ENCODE measurements at regions not wholly inside any gene's neighbourhood (a gene's known extent, or its start where the extent isn't known, plus 50 kb on each side); places are given as distances from the start of the nearest gene placed in this dataset.

DNA sequence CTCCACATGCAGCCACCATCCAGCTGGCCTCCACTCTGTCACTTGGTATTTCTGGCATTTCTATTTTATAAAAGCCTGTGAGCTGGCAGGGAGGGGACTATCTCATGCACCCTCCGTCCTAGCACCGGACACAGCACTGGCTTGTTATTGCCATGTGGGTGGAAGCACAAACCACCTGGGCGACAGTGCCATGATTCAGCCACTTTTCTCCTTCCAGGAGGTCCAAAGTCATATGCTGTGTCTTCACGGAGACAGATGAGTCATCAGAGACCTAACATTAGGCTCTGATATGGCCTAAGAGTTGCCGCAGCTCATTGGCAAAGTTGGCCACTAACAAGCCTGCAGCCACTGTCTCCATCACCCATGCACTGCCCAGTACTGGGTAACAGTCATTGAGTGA is 1123.0 kb downstream of the VRK1 start:
- Mint-ChIP-seq H3K4me1 (no peaks in the 10 kb centered on the region), H3K36me3 (no peaks in the 10 kb centered on the region)

GRCh38 chr14:97921296-97921695 is 1124.1 kb downstream of the VRK1 start:
- Mint-ChIP-seq H3K4me1 (no peaks in the 10 kb centered on the region), H3K27me3 (no peaks in the 10 kb centered on the region), H3K9me3 (peaks cover 13% of the 10 kb centered on the region), H3K36me3 (no peaks in the 10 kb centered on the region), H3K4me3 (no peak overlapping the region), H3K27ac (no peak overlapping the region)
- ATAC-seq: no peak

More for the DNA sequence above, 1123.0 kb downstream of the VRK1 start:
- Mint-ChIP-seq H3K27me3 (no peaks in the 10 kb centered on the region), H3K9me3 (peaks cover 8% of the 10 kb centered on the region), H3K27ac (no peak overlapping the region), H3K4me3 (no peak overlapping the region)
- ATAC-seq: no peak

- no peak overlapping the region for H3K27ac Mint-ChIP-seq
- H3K9me3 Mint-ChIP-seq: peaks cover 13% of the 10 kb centered on the region
- no peaks in the 10 kb centered on the region for H3K36me3 Mint-ChIP-seq
- no peak overlapping the region for H3K4me3 Mint-ChIP-seq
- H3K27me3 Mint-ChIP-seq: no peaks in the 10 kb centered on the region
- no peaks in the 10 kb centered on the region for H3K4me1 Mint-ChIP-seq
- no peak for ATAC-seq
These were observed 1127.9 kb downstream of the VRK1 start for GRCh38 chr14:97924922-97925613.

DNA sequence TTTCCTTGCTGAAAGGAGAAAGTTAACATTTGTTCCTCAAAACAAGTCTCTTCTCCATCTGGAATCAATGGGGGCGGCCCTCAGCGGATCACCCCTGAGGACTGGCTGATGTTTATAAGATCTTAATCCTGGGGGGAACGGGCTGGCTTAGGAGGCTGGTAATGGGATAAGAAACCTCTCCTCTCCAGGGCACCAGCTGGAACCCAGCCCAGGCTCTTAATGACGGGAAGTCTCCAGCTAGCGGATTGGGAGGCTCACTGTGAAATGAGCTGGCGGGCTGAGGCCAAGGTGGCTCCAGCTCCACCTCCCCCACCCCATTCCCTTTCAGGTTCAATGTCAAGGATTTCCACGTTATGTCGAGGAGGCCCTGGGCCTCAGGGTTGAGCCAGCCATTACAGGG is 1133.0 kb downstream of the VRK1 start:
- no peaks in the 10 kb centered on the region for H3K4me1 Mint-ChIP-seq
- H3K4me3 Mint-ChIP-seq: no peak overlapping the region
- no peak for ATAC-seq
- no peak overlapping the region for H3K27ac Mint-ChIP-seq
- no peaks in the 10 kb centered on the region for H3K27me3 Mint-ChIP-seq
- H3K9me3 Mint-ChIP-seq: peaks cover 12% of the 10 kb centered on the region
- no peaks in the 10 kb centered on the region for H3K36me3 Mint-ChIP-seq

DNA sequence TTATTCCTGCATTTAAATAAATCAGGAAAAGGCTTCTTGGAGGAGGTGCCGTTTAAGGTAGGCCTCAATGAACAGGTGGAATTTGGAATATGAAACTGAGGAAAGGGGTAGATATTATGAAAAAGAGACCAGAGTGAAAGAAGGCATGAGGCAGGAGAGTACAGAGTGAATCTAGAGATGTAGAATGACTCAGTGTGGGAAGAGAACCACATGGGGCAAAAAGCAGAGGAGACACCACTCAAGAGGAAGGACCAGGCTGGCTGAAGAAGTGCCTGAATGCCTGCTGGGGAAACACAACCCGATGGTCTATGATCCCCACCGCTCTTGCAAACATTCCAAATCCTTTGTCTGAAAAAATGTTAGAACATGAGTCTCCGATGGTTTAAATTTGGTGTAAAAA is 1134.1 kb downstream of the VRK1 start:
- Mint-ChIP-seq H3K4me3 (no peak overlapping the region), H3K27ac (no peak overlapping the region), H3K27me3 (no peaks in the 10 kb centered on the region)

GRCh38 chr14:97942921-97943320 is 1145.7 kb downstream of the VRK1 start:
- Mint-ChIP-seq H3K4me1 (no peaks in the 10 kb centered on the region), H3K27me3 (no peaks in the 10 kb centered on the region), H3K27ac (no peak overlapping the region), H3K9me3 (peaks cover 14% of the 10 kb centered on the region), H3K36me3 (no peaks in the 10 kb centered on the region), H3K4me3 (no peak overlapping the region)
- no peak for ATAC-seq

More for the DNA sequence above, 1134.1 kb downstream of the VRK1 start:
- ATAC-seq: no peak
- H3K4me1 Mint-ChIP-seq: no peaks in the 10 kb centered on the region
- peaks cover 10% of the 10 kb centered on the region for H3K9me3 Mint-ChIP-seq
- H3K36me3 Mint-ChIP-seq: no peaks in the 10 kb centered on the region

DNA sequence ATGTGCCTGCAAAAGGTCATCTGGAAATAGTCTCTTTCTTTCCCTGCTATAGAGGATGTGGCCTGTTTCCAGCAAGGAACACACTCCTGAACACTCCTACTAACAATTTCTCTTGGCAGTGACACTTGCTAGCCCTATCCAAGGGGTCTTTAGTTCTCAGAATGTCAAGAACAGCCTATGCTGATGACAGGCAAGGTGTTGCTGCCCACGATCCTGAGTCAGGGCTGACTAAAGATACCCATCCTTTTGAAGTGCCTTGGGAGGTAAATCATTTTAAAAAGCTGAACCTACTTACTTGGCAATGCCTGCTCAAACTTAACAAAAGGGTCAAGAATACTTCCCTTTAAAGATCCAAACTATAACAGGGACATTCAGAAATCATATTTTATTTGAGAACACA is 1146.4 kb downstream of the VRK1 start:
- H3K4me3 Mint-ChIP-seq: no peak overlapping the region
- H3K4me1 Mint-ChIP-seq: no peaks in the 10 kb centered on the region
- no peak for ATAC-seq
- H3K27ac Mint-ChIP-seq: no peak overlapping the region
- no peaks in the 10 kb centered on the region for H3K27me3 Mint-ChIP-seq
- H3K36me3 Mint-ChIP-seq: no peaks in the 10 kb centered on the region
- peaks cover 12% of the 10 kb centered on the region for H3K9me3 Mint-ChIP-seq

DNA sequence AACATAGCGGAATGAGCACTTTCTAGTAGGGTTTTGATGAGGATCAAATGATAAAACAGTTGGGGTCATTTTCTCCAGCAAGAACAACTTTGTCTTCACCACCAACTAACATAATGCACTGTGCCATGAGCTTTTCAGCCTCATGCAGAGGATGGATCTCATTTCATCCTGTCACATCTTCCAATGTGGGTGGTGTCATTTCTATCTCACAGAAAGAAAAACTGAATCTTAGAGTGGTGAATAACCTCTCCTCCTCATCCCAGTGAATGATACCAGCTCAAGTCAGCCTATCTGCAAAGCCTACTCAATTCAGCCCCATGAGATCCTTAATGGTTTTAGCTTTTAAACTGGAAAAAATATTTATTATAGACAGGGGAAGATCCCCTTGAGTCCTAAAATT is 1147.2 kb downstream of the VRK1 start:
- Mint-ChIP-seq H3K4me3 (no peak overlapping the region), H3K4me1 (no peaks in the 10 kb centered on the region), H3K9me3 (peaks cover 12% of the 10 kb centered on the region), H3K36me3 (no peaks in the 10 kb centered on the region), H3K27ac (no peak overlapping the region), H3K27me3 (no peaks in the 10 kb centered on the region)
- no peak for ATAC-seq

GRCh38 chr14:97945631-97946030 is 1148.4 kb downstream of the VRK1 start:
- peaks cover 9% of the 10 kb centered on the region for H3K9me3 Mint-ChIP-seq
- H3K36me3 Mint-ChIP-seq: no peaks in the 10 kb centered on the region
- no peak overlapping the region for H3K4me3 Mint-ChIP-seq
- H3K27me3 Mint-ChIP-seq: no peaks in the 10 kb centered on the region
- no peaks in the 10 kb centered on the region for H3K4me1 Mint-ChIP-seq
- no peak for ATAC-seq
- H3K27ac Mint-ChIP-seq: no peak overlapping the region

DNA sequence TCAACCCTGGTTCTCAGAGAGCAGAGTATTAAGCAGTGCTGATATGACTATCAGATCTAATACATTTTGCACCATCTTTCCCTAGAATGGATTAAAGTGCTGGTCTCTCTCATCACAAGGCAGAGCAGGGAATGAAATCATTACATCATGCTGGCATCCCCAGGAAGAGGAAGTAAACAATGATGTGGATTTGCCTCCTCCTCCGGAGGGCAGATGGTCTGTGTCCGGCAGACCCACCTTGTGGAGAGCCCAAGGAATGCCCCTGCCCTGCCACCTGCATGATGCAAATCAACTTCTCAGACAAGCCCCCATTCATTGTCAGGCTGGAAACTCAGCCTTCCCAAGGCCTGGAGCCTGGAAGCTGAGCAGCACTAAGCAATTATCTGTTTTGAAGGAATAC is 1149.1 kb downstream of the VRK1 start:
- Mint-ChIP-seq H3K9me3 (peaks cover 9% of the 10 kb centered on the region), H3K4me1 (no peaks in the 10 kb centered on the region), H3K4me3 (no peak overlapping the region), H3K27me3 (no peaks in the 10 kb centered on the region), H3K27ac (no peak overlapping the region), H3K36me3 (no peaks in the 10 kb centered on the region)
- ATAC-seq: no peak

DNA sequence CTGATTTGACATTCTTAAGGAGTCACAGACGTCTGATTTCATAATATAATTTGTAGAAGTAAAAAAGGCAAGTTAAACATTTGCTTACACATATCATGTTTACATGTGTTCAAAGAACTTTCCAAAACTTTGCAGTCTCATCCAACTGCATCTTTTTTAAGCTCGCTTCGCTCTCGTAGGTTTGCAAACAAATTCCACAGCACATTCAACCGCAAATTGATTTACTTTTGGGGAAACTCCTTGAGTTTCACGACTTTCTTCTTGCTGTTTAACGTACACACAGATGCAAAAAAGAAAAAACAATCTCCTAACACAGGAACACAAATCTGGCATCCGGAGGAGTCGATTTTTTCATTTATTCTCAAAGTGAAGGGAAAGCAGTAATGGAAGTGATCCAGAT is 1149.5 kb downstream of the VRK1 start:
- Mint-ChIP-seq H3K4me3 (no peak overlapping the region), H3K27ac (no peak overlapping the region), H3K36me3 (no peaks in the 10 kb centered on the region), H3K27me3 (no peaks in the 10 kb centered on the region), H3K4me1 (no peaks in the 10 kb centered on the region), H3K9me3 (peaks cover 8% of the 10 kb centered on the region)
- no peak for ATAC-seq

- H3K4me3 Mint-ChIP-seq: no peak overlapping the region
- ATAC-seq: no peak
- no peak overlapping the region for H3K27ac Mint-ChIP-seq
- H3K36me3 Mint-ChIP-seq: no peaks in the 10 kb centered on the region
- H3K27me3 Mint-ChIP-seq: no peaks in the 10 kb centered on the region
- peaks cover 6% of the 10 kb centered on the region for H3K9me3 Mint-ChIP-seq
- H3K4me1 Mint-ChIP-seq: no peaks in the 10 kb centered on the region
These were observed 1151.7 kb downstream of the VRK1 start for GRCh38 chr14:97948841-97949240.

GRCh38 chr14:97956581-97957340 is 1159.6 kb downstream of the VRK1 start:
- Mint-ChIP-seq H3K27me3 (no peaks in the 10 kb centered on the region), H3K9me3 (peaks cover 11% of the 10 kb centered on the region), H3K36me3 (no peaks in the 10 kb centered on the region), H3K4me1 (no peaks in the 10 kb centered on the region), H3K27ac (no peak overlapping the region), H3K4me3 (no peak overlapping the region)
- ATAC-seq: no peak

- ATAC-seq: no peak
- Mint-ChIP-seq H3K27ac (no peak overlapping the region), H3K4me3 (no peak overlapping the region), H3K4me1 (no peaks in the 10 kb centered on the region), H3K36me3 (no peaks in the 10 kb centered on the region), H3K27me3 (no peaks in the 10 kb centered on the region), H3K9me3 (peaks cover 11% of the 10 kb centered on the region)
These were observed 1162.1 kb downstream of the VRK1 start for GRCh38 chr14:97959251-97959650.

- Mint-ChIP-seq H3K27ac (no peak overlapping the region), H3K36me3 (no peaks in the 10 kb centered on the region), H3K9me3 (peaks cover 11% of the 10 kb centered on the region), H3K27me3 (no peaks in the 10 kb centered on the region), H3K4me3 (no peak overlapping the region), H3K4me1 (no peaks in the 10 kb centered on the region)
- ATAC-seq: no peak
These were observed 1163.3 kb downstream of the VRK1 start for GRCh38 chr14:97960436-97960835.

GRCh38 chr14:97970222-97970621 is 1173.0 kb downstream of the VRK1 start:
- ATAC-seq: no peak
- H3K9me3 Mint-ChIP-seq: peaks cover 10% of the 10 kb centered on the region
- H3K36me3 Mint-ChIP-seq: no peaks in the 10 kb centered on the region
- no peak overlapping the region for H3K27ac Mint-ChIP-seq
- no peak overlapping the region for H3K4me3 Mint-ChIP-seq
- H3K27me3 Mint-ChIP-seq: no peaks in the 10 kb centered on the region
- H3K4me1 Mint-ChIP-seq: no peaks in the 10 kb centered on the region

Data from stimulated activated memory B cell treated with anti-CD40 and anti-IgM and Interleukin-4, amounts not matched to agents 10 μg/mL and 1 μg/mL and 100 μg/mL, for 72 hours (primary cell).